Lung (tissue), 11 donors: ENCODE measurements at regions not wholly inside any gene's neighbourhood (a gene's known extent, or its start where the extent isn't known, plus 50 kb on each side); places are given as distances from the start of the nearest gene placed in this dataset.

Experiments used
- ATAC-seq: fragments of 200-7000 bp; cut with Tn5 transposase; one replicate; pipeline ENCODE4 v1.9.1; 2020; ENCODE audit warnings: moderate number of reproducible peaks; ENCODE audit not compliant: insufficient read depth, low FRiP score
- DNase-seq, 3 donors: peaks; one replicate each; pipeline ENCODE4 v3.0.0-alpha.2; 2013 to 2017
- H3K27ac ChIP-seq, 2 donors: one replicate each; pipeline ENCODE4 v1.5.1; 2013; ENCODE audit warnings: mild to moderate bottlenecking in 2 of 2, moderate library complexity in 2 of 2, control low read depth in 1 of 2, inconsistent platforms in 1 of 2, low read depth in 1 of 2, low read length in 1 of 2
- H3K27me3 ChIP-seq, 3 donors: one replicate each; pipeline ENCODE4 v1.5.1; 2013; ENCODE audit warnings: low read length in 2 of 3; ENCODE audit not compliant: control insufficient read depth in 3 of 3, insufficient read depth in 3 of 3
- H3K36me3 ChIP-seq, 4 donors: one replicate each; pipeline ENCODE4 v1.5.1; 2013; ENCODE audit warnings: low read length in 4 of 4, mild to moderate bottlenecking in 1 of 4, moderate library complexity in 1 of 4; ENCODE audit not compliant: control insufficient read depth in 4 of 4, insufficient read depth in 4 of 4
- H3K4me1 ChIP-seq, 5 donors: one replicate each; pipeline ENCODE4 v1.5.1; 2013; ENCODE audit warnings: low read length in 5 of 5, mild to moderate bottlenecking in 2 of 5, moderate library complexity in 1 of 5; ENCODE audit not compliant: control insufficient read depth in 5 of 5, insufficient read depth in 5 of 5
- H3K4me3 ChIP-seq: one replicate; pipeline ENCODE4 v1.5.1; 2013; ENCODE audit warnings: mild to moderate bottlenecking, control low read depth, moderate library complexity
- H3K9ac ChIP-seq, 2 donors: one replicate each; pipeline ENCODE4 v1.5.1; 2013; ENCODE audit warnings: low read length in 2 of 2, control low read depth in 1 of 2; ENCODE audit not compliant: insufficient read depth in 1 of 2
- H3K9me3 ChIP-seq, 4 donors: one replicate each; pipeline ENCODE4 v1.5.1; 2013; ENCODE audit warnings: low read length in 3 of 4, mild to moderate bottlenecking in 1 of 4, moderate library complexity in 1 of 4; ENCODE audit not compliant: control insufficient read depth in 4 of 4, insufficient read depth in 3 of 4
- CTCF ChIP-seq: IDR thresholded peaks from 2 replicates; pipeline ENCODE4 v1.5.1; 2012; ENCODE audit warnings: mild to moderate bottlenecking; ENCODE audit errors: control extremely low read depth, extremely low read depth
- WGBS, 2 donors: extraction: QIAGEN DNeasy Blood & Tissue Kit; methylation state at CpG; one replicate each; pipeline ENCODE4 v1.1.7; 2013; 5-methylcytosine and 5-hydroxymethylcytosine counted together
- donor health status: control.
- donor health status: control.
- donor health status: Bipolar disorder and iron deficiency.
- donor health status: healthy.
- donor health status: DM: yes; HTN: yes; CAD: no.

GRCh38 chr13:64332048-64332447 is 2898.1 kb downstream of the PCDH9 start:
- Histone ChIP-seq H3K9ac (no peak overlapping the region), H3K4me3 (no peak overlapping the region), H3K27ac (no peak overlapping the region), H3K36me3 (no peaks in the 10 kb centered on the region), H3K27me3 (no peaks in the 10 kb centered on the region), H3K4me1 (no peaks in the 10 kb centered on the region), H3K9me3 (peaks cover 0 to 6% (median 1%) of the 10 kb centered on the region in 4 donors)
- TF ChIP-seq CTCF, result no peak
- DNase-seq, result no peak
- 56 to 77% methylated on average over 2 of the region's 2 CpGs for WGBS, 2 donors
- ATAC-seq, result no peak

- no peaks in the 10 kb centered on the region for H3K36me3 ChIP-seq
- no peaks in the 10 kb centered on the region for H3K9me3 ChIP-seq
- TF ChIP-seq CTCF, result no peak
- ATAC-seq, result no peak
- no peak overlapping the region for H3K9ac ChIP-seq
- no peak for DNase-seq
- H3K27ac ChIP-seq, result no peak overlapping the region
- H3K27me3 ChIP-seq, result no peaks in the 10 kb centered on the region
- WGBS, 2 donors, result 30 to 37% methylated on average over 2 of the region's 2 CpGs
- no peaks in the 10 kb centered on the region for H3K4me1 ChIP-seq
- H3K4me3 ChIP-seq, result no peak overlapping the region
These were observed 2902.5 kb downstream of the PCDH9 start for GRCh38 chr13:64327505-64328194.

GRCh38 chr13:64314331-64314730 is 2898.7 kb upstream of the PCDH20 start:
- Histone ChIP-seq H3K27me3 (no peaks in the 10 kb centered on the region), H3K4me1 (no peaks in the 10 kb centered on the region), H3K9me3 (no peaks in the 10 kb centered on the region), H3K27ac (no peak overlapping the region), H3K9ac (no peak overlapping the region), H3K36me3 (no peaks in the 10 kb centered on the region), H3K4me3 (no peak overlapping the region)
- no peak for TF ChIP-seq CTCF
- ATAC-seq, result no peak
- no peak for DNase-seq
- WGBS, 2 donors, result 80 to 84% methylated on average over 2 of the region's 2 CpGs

GRCh38 chr13:64311948-64312347 is 2896.3 kb upstream of the PCDH20 start:
- no peak for DNase-seq
- no peak for TF ChIP-seq CTCF
- ATAC-seq, result no peak
- Histone ChIP-seq H3K9ac (no peak overlapping the region), H3K27ac (no peak overlapping the region), H3K27me3 (no peaks in the 10 kb centered on the region), H3K36me3 (no peaks in the 10 kb centered on the region), H3K9me3 (no peaks in the 10 kb centered on the region), H3K4me3 (no peak overlapping the region), H3K4me1 (no peaks in the 10 kb centered on the region)
- 85 to 91% methylated on average over 3 of the region's 3 CpGs for WGBS, 2 donors
